HUES64 (cell line): ENCODE measurements at regions not wholly inside any gene's neighbourhood (a gene's known extent, or its start where the extent isn't known, plus 50 kb on each side); places are given as distances from the start of the nearest gene placed in this dataset.

Source experiments
- H3K27ac ChIP-seq: 2 replicates; pipeline ENCODE4 v1.7.0; 2013; ENCODE audit warnings: low read depth, low read length, inconsistent platforms
- H3K27me3 ChIP-seq: 2 replicates; pipeline ENCODE4 v1.6.1; 2013; ENCODE audit warnings: mild to moderate bottlenecking, low read length; ENCODE audit not compliant: insufficient read depth
- H3K36me3 ChIP-seq: 2 replicates; pipeline ENCODE4 v1.6.1; 2013; ENCODE audit warnings: mild to moderate bottlenecking, low read length; ENCODE audit not compliant: insufficient read depth
- H3K4me1 ChIP-seq: 2 replicates; pipeline ENCODE4 v1.6.1; 2013; ENCODE audit warnings: mild to moderate bottlenecking, low read length, moderate library complexity; ENCODE audit not compliant: insufficient read depth
- H3K4me3 ChIP-seq: 2 replicates; pipeline ENCODE4 v1.5.1; 2013; ENCODE audit warnings: mild to moderate bottlenecking, low read length, moderate library complexity
- H3K9ac ChIP-seq: 2 replicates; pipeline ENCODE4 v1.6.1; 2013; ENCODE audit warnings: mild to moderate bottlenecking, low read depth, low read length
- H3K9me3 ChIP-seq: 2 replicates; pipeline ENCODE4 v1.6.1; 2013; ENCODE audit warnings: low read depth, low read length; ENCODE audit not compliant: insufficient read depth
- WGBS: fragments of 150-250, 120-280 bp; methylation state at CpG from one replicate; pipeline ENCODE4 v1.1.7; 2013; ENCODE audit warnings: missing lambda C conversion rate; 5-methylcytosine and 5-hydroxymethylcytosine counted together

- Histone ChIP-seq H3K36me3 (no peaks in the 10 kb centered on the region), H3K9me3 (no peaks in the 10 kb centered on the region), H3K4me3 (no peak overlapping the region), H3K4me1 (peaks cover 17% of the 10 kb centered on the region), H3K9ac (no peak overlapping the region), H3K27me3 (no peaks in the 10 kb centered on the region), H3K27ac (peak overlapping the region; percentile 46; the same call in 1 of the 2 replicates)
- 6% methylated on average over 1 of the region's 3 CpGs for WGBS
Measured at GRCh38 chr18:10318691-10318970, 135.8 kb upstream of the APCDD1 start.

GRCh38 chr18:10319026-10319425 lies 135.4 kb upstream of the APCDD1 start:
- WGBS, result 76% methylated on average over 2 of the region's 2 CpGs
- H3K27ac ChIP-seq, result no peak overlapping the region
- H3K27me3 ChIP-seq, result no peaks in the 10 kb centered on the region
- H3K4me3 ChIP-seq, result no peak overlapping the region
- no peak overlapping the region for H3K9ac ChIP-seq
- H3K4me1 ChIP-seq, result peaks cover 17% of the 10 kb centered on the region
- no peaks in the 10 kb centered on the region for H3K9me3 ChIP-seq
- H3K36me3 ChIP-seq, result no peaks in the 10 kb centered on the region

GRCh38 chr18:10319914-10320600 lies 134.4 kb upstream of the APCDD1 start:
- WGBS, result 94% methylated on average over 9 of the region's 9 CpGs
- H3K27ac ChIP-seq, result no peak overlapping the region
- H3K27me3 ChIP-seq, result no peaks in the 10 kb centered on the region
- H3K4me3 ChIP-seq, result no peak overlapping the region
- no peaks in the 10 kb centered on the region for H3K9me3 ChIP-seq
- no peaks in the 10 kb centered on the region for H3K36me3 ChIP-seq
- peaks cover 17% of the 10 kb centered on the region for H3K4me1 ChIP-seq
- no peak overlapping the region for H3K9ac ChIP-seq

- H3K27me3 ChIP-seq, result no peaks in the 10 kb centered on the region
- peaks cover 17% of the 10 kb centered on the region for H3K4me1 ChIP-seq
- no peak overlapping the region for H3K27ac ChIP-seq
- H3K36me3 ChIP-seq, result no peaks in the 10 kb centered on the region
- WGBS, result 95% methylated on average over 7 of the region's 7 CpGs
- H3K9me3 ChIP-seq, result no peaks in the 10 kb centered on the region
- no peak overlapping the region for H3K9ac ChIP-seq
- H3K4me3 ChIP-seq, result no peak overlapping the region
Measured at GRCh38 chr18:10320791-10321190, 133.6 kb upstream of the APCDD1 start.

GRCh38 chr18:10321576-10321975 lies 132.9 kb upstream of the APCDD1 start:
- Histone ChIP-seq H3K36me3 (no peaks in the 10 kb centered on the region), H3K9ac (no peak overlapping the region), H3K4me3 (no peak overlapping the region), H3K4me1 (peaks cover 17% of the 10 kb centered on the region), H3K27ac (no peak overlapping the region), H3K27me3 (no peaks in the 10 kb centered on the region), H3K9me3 (no peaks in the 10 kb centered on the region)
- 88% methylated on average over 2 of the region's 2 CpGs for WGBS

GRCh38 chr18:10322004-10322403 lies 132.4 kb upstream of the APCDD1 start:
- Histone ChIP-seq H3K27ac (no peak overlapping the region), H3K36me3 (no peaks in the 10 kb centered on the region), H3K4me3 (no peak overlapping the region), H3K9me3 (no peaks in the 10 kb centered on the region), H3K4me1 (peaks cover 17% of the 10 kb centered on the region), H3K27me3 (no peaks in the 10 kb centered on the region), H3K9ac (no peak overlapping the region)
- WGBS, result 95% methylated on average over 7 of the region's 7 CpGs

DNA sequence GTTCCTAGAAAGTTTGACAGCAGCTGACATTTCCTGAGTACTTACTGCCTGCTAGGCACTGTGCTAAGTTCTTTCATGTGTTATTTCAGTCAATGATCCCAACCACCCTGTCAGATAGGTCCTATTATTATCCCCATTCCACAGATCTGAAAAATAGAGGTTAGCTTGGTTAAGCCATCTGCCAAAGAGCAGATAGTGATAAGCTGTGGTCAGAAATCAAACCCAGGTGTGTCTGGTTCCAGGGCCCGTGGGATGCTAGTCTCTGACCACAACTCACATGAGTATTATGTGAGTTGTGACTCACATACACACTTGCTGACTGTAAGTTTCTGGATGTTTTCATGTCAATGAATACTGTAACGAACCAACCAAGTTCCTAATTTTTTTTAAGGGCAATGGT lies 132.0 kb upstream of the APCDD1 start:
- peaks cover 17% of the 10 kb centered on the region for H3K4me1 ChIP-seq
- WGBS, result 97% methylated on average over 2 of the region's 2 CpGs
- H3K27ac ChIP-seq, result no peak overlapping the region

GRCh38 chr18:10329101-10329500 lies 125.3 kb upstream of the APCDD1 start:
- Histone ChIP-seq H3K9me3 (no peaks in the 10 kb centered on the region), H3K27me3 (no peaks in the 10 kb centered on the region), H3K4me3 (no peak overlapping the region), H3K4me1 (no peaks in the 10 kb centered on the region), H3K27ac (no peak overlapping the region), H3K9ac (no peak overlapping the region), H3K36me3 (no peaks in the 10 kb centered on the region)
- WGBS, result 82% methylated on average over 3 of the region's 3 CpGs

More for the DNA sequence above, 132.0 kb upstream of the APCDD1 start:
- no peak overlapping the region for H3K9ac ChIP-seq
- H3K36me3 ChIP-seq, result no peaks in the 10 kb centered on the region
- H3K4me3 ChIP-seq, result no peak overlapping the region
- H3K9me3 ChIP-seq, result no peaks in the 10 kb centered on the region
- no peaks in the 10 kb centered on the region for H3K27me3 ChIP-seq

- H3K27me3 ChIP-seq, result no peaks in the 10 kb centered on the region
- WGBS, result 75% methylated on average over 4 of the region's 5 CpGs
- no peak overlapping the region for H3K9ac ChIP-seq
Measured at GRCh38 chr18:10330428-10330827, 124.0 kb upstream of the APCDD1 start.

DNA sequence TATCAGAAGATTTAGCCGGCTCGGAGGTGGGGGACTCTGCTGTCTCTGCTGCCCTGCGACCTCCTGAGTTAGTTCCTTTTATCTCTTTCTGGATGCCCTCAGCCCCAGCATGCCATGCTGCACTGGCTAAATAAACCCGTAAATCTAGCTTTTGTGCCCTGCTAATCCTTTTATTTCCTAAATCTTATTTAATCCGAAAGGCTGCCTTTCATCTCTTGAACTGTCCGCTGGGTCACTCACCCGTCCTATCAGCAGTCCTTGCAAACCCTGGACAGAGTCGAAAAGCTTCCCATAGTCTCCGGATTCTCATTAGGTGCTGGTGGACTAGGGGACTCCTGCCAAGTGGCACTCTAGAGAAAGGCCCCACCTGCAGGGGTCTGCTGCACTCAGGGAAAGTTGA lies 122.0 kb upstream of the APCDD1 start:
- Histone ChIP-seq H3K4me3 (no peak overlapping the region), H3K36me3 (no peaks in the 10 kb centered on the region), H3K27ac (no peak overlapping the region), H3K4me1 (no peaks in the 10 kb centered on the region), H3K27me3 (no peaks in the 10 kb centered on the region), H3K9ac (no peak overlapping the region), H3K9me3 (no peaks in the 10 kb centered on the region)
- WGBS, result 92% methylated on average over 9 of the region's 9 CpGs

More at GRCh38 chr18:10330428-10330827, 124.0 kb upstream of the APCDD1 start:
- H3K36me3 ChIP-seq, result no peaks in the 10 kb centered on the region
- no peak overlapping the region for H3K27ac ChIP-seq
- H3K4me3 ChIP-seq, result no peak overlapping the region
- no peaks in the 10 kb centered on the region for H3K9me3 ChIP-seq
- no peaks in the 10 kb centered on the region for H3K4me1 ChIP-seq

DNA sequence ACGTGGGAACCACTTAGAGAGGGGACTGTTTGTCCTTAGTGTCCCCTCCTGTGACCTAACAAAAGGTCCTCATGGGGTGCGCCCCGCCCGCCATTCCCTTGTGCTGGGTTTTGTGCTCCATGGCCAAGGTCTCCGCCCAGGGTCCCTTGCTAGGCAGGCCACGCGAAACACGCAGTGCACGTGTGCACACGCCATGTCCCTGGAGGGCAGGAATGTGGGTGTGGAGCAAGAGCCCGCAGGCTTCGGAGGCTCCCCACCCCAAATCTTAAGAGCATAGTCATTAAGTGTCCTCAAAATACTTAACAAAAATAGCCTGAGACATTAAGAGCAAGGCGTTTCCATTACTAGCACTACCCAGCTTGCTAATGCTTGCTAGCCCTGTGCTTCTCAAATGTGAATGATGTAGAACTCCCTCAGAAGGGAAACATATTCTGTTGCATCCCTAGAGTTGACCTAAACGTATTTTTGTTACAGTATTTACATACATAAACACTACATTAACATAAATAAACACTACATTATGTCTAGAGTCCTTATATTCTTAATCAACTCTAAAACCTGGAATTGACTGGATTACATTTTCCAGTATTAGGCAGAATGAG lies 117.6 kb upstream of the APCDD1 start:
- 92% methylated on average over 14 of the region's 14 CpGs for WGBS
- no peak overlapping the region for H3K4me3 ChIP-seq
- no peaks in the 10 kb centered on the region for H3K4me1 ChIP-seq
- H3K27ac ChIP-seq, result no peak overlapping the region
- H3K36me3 ChIP-seq, result no peaks in the 10 kb centered on the region
- no peaks in the 10 kb centered on the region for H3K27me3 ChIP-seq
- no peak overlapping the region for H3K9ac ChIP-seq
- no peaks in the 10 kb centered on the region for H3K9me3 ChIP-seq

DNA sequence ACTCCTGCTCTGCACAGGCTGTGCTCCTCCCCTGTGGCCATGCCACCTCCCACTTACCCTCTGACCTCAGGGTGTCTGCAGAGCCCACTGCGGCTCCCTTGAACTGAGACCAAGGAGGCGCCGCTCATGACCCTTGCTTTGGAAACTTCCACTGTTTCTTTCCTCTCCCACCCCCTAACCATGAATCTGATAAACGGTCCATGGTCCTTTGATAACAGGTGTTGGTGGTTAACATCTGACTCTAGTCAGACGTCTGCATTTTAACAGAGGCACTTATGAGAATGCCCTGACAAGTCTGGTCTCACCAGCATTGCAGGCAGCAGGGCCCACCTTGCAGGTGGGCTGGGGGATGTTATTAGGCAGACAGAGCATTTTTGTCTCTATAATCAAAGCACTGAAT lies 113.6 kb upstream of the APCDD1 start:
- Histone ChIP-seq H3K4me3 (no peak overlapping the region), H3K27me3 (no peaks in the 10 kb centered on the region), H3K4me1 (no peaks in the 10 kb centered on the region), H3K9me3 (no peaks in the 10 kb centered on the region), H3K36me3 (no peaks in the 10 kb centered on the region), H3K9ac (no peak overlapping the region), H3K27ac (no peak overlapping the region)
- 97% methylated on average over 5 of the region's 5 CpGs for WGBS
